ENCODE measurements at regions not wholly inside any gene's neighbourhood (a gene's known extent, or its start where the extent isn't known, plus 50 kb on each side); places are given as distances from the start of the nearest gene placed in this dataset.

DNA sequence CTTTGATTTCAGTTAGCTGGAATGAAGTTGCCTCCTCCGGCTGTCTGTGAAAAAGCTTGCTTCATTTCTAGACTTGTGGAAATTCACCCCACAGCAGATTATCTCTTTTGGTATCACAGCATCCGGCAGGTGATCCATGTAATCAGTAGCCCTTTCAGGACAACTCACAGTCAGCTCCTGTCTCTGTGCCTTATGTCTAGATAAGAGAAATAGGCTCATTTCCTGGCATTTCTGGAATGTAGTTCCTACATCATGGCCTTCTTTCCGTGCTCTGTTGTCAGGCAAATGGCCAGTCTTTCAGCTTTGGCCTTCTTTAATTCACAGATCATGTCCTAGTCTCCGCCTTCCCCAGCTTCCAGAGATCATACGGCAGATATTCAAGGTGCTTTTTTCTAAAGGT, 455.4 kb downstream of the NUP35 start:
- TF ChIP-seq, protein P1, sequence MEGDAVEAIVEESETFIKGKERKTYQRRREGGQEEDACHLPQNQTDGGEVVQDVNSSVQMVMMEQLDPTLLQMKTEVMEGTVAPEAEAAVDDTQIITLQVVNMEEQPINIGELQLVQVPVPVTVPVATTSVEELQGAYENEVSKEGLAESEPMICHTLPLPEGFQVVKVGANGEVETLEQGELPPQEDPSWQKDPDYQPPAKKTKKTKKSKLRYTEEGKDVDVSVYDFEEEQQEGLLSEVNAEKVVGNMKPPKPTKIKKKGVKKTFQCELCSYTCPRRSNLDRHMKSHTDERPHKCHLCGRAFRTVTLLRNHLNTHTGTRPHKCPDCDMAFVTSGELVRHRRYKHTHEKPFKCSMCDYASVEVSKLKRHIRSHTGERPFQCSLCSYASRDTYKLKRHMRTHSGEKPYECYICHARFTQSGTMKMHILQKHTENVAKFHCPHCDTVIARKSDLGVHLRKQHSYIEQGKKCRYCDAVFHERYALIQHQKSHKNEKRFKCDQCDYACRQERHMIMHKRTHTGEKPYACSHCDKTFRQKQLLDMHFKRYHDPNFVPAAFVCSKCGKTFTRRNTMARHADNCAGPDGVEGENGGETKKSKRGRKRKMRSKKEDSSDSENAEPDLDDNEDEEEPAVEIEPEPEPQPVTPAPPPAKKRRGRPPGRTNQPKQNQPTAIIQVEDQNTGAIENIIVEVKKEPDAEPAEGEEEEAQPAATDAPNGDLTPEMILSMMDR (optimal IDR thresholded peaks at IDR 0.05 in 1 of 3, IDR thresholded peaks at IDR 0.05 in 1 of 3, conservative IDR thresholded peaks at IDR 0.05 in 1 of 3; ENCODE audit: extremely low read depth in 1 of 3, insufficient read depth in 2 of 3, low read length in 3 of 3), result no peak
- TF ChIP-seq EZH2 (IDR thresholded peaks at IDR 0.05; ENCODE audit: low read length), result no peak

Data from keratinocyte (primary cell).